Coronary artery (tissue), 2 donors: ENCODE measurements at regions not wholly inside any gene's neighbourhood (a gene's known extent, or its start where the extent isn't known, plus 50 kb on each side); places are given as distances from the start of the nearest gene placed in this dataset.

Experiments
- DNase-seq: peaks from one replicate; pipeline ENCODE4 v3.0.0-alpha.2; 2017; ENCODE audit warnings: low spot score
- H3K27ac ChIP-seq, 2 donors: fragments of 200-600 bp; sonication (generic); one replicate each; pipeline ENCODE4 v1.5.1; 2016 to 2019
- H3K4me3 ChIP-seq: fragments of 200-600 bp; sonication (generic); 2 replicates; pipeline ENCODE4 v1.5.1; 2016; ENCODE audit warnings: mild to moderate bottlenecking, moderate library complexity
- TF ChIP-seq, protein P1 (sequence below): fragments of 200-600 bp; sonication (generic); IDR thresholded peaks from one replicate; pipeline ENCODE4 v1.5.1; 2019; ENCODE audit warnings: antibody characterized with exemption

DNA sequence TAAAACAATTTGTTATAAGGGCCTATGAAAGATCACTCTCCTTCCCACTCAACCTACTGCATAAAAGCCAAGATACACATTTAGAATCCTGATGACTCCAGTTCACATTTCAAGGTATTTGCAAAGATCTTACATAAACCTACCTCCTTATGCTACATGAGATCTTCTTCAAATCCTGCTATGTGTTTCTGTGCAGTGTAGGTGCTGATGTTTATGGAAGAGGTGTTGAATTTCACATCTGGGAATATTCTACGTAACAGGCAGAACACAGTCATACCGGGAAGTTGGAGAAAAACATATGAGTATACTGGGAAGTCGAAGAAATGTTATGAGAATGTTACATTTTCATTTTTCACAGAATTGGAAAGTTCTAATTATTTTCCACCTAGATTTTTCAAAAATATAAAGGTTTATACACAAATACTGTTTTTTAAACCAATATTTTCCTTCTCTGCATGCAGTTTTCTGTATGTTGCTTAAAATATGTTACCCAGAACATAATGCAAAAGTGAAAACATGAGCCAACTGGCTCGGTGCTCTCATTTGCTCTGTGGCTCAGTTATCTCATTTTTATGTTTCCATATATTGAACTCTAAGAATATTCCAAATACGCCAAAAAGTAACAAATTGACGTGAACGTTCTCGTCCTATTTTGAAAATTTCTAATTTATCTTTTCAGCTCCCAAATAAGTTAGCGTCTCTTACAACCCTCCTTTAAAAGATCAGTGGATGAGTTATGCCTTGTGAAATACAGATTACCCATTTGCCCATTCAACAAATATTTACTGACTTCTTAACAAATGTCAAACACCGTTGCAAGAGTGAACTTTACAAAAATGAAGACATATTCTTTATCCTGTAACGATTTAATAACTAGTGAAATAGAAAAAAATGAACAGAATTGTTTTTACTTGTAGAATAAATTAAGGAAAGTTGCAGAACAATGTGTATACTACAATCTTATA lies 899.3 kb downstream of the STIM2 start:
- TF ChIP-seq, protein P1, sequence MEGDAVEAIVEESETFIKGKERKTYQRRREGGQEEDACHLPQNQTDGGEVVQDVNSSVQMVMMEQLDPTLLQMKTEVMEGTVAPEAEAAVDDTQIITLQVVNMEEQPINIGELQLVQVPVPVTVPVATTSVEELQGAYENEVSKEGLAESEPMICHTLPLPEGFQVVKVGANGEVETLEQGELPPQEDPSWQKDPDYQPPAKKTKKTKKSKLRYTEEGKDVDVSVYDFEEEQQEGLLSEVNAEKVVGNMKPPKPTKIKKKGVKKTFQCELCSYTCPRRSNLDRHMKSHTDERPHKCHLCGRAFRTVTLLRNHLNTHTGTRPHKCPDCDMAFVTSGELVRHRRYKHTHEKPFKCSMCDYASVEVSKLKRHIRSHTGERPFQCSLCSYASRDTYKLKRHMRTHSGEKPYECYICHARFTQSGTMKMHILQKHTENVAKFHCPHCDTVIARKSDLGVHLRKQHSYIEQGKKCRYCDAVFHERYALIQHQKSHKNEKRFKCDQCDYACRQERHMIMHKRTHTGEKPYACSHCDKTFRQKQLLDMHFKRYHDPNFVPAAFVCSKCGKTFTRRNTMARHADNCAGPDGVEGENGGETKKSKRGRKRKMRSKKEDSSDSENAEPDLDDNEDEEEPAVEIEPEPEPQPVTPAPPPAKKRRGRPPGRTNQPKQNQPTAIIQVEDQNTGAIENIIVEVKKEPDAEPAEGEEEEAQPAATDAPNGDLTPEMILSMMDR = no peak
- no peak for DNase-seq
- H3K4me3 ChIP-seq = no peak overlapping the region
- H3K27ac ChIP-seq = no peak overlapping the region

DNA sequence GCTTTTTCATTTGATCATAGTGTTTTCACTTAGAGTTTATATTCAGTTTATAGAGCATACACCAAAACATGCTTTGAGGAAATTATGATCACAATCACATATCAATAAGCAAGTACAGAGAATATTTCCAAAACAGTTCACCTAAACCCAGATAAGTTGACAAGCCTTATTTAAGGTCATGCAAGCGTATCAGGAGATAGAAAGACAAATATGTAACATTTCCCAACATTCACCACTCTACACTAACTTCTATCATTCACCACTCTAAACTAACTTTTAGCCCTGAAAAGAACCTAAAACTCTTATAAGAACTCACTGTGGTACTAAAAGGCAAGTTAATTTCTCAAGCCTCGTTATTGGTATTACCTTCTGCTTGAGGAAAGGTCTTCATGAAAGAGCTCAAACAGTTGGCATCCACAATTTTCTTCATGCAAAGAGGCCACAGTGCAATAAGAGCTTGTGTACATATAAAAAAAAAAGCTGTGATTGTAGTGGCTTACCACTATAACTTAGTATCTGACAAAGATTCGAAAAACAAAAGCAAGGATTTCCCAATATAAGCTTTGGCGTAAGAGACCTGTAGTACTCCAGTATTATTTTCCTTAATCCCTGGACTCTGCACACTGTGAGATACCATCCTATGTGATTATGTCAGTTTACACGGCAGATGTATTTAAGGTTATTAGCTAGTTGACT lies 903.3 kb downstream of the STIM2 start:
- TF ChIP-seq, protein P1 = no peak
- Histone ChIP-seq H3K27ac (no peak overlapping the region), H3K4me3 (no peak overlapping the region)
- no peak for DNase-seq

DNA sequence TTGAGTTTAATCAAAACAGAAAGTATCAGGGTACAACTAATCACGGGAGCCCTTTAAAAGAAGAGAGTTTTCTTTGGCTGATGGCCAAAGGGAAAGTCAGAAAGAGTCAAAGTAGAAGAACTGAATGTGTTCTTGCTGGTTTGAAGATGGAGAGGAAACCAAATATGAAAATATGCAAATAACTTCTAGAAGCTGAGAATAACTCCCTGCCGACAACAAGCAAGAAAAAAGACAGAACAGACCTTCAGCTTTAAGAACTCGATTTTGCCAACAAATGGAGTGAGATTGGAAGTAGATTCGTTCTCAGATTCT lies 903.8 kb downstream of the STIM2 start:
- H3K4me3 ChIP-seq = no peak overlapping the region
- no peak overlapping the region for H3K27ac ChIP-seq
- TF ChIP-seq, protein P1 = no peak
- DNase-seq = no peak

DNA sequence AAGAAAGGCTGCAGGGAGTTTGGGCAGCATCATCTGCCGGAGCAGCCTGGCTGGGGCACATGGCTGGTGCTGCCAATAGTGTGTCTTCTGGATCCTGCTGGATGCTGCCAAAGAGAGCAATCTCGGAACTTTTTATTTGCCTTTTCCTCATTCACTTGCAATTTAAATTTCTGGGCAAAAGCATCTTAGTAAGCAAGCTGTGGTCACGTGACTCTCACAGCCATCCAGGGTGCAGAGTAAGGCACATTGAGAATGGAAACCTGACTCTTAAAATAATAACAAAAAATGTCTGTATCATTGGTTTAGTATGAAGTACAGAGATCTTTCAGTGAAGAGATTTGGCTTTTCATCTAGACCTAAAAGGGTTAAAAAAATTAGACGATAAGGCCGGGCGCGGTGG lies 910.3 kb downstream of the STIM2 start:
- no peak overlapping the region for H3K27ac ChIP-seq
- DNase-seq = no peak
- TF ChIP-seq, protein P1 = no peak
- no peak overlapping the region for H3K4me3 ChIP-seq

DNA sequence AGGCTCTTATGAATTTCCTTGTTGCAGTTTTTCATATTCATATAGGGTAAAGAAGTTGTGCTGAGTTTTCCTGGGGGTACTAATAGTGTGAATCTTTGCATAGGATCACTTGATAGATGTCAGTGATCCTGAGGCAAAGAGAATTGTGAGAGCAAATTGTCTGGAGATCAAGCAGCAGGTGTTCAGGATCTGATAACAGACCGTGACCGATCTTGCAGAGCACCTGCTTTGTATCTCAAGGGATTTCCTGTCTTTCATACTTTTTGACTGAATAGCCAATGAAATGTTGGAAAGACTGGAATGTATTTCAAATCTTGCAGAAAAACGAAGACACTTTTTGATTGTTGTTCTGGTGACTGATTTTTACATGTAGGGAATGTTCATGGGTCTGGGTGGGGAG lies 914.5 kb downstream of the STIM2 start:
- H3K27ac ChIP-seq = no peak overlapping the region
- H3K4me3 ChIP-seq = no peak overlapping the region
- TF ChIP-seq, protein P1 = no peak
- no peak for DNase-seq

DNA sequence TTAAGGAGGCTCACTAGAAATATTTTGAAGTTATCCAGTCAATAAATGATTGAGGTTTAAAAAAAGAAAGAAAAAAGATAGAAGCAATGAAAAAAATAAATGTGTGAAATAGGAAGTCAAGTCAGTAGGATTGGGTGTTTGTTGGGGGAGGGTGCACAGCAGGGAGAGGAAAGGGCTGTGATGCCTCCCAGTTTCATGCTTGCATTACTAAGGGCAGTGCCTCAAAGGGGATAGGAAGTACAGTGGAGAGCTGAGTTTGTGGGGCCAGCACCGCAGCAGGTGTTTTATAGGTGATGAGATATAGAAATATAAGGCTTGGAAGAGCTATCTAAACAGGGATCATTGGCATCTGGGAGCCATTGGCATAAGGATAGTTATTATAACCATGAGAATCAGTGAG lies 919.2 kb downstream of the STIM2 start:
- DNase-seq = no peak
- no peak overlapping the region for H3K4me3 ChIP-seq
- TF ChIP-seq, protein P1 = no peak
- no peak overlapping the region for H3K27ac ChIP-seq
